AML-193 (cell line): ENCODE measurements at regions not wholly inside any gene's neighbourhood (a gene's known extent, or its start where the extent isn't known, plus 50 kb on each side); places are given as distances from the start of the nearest gene placed in this dataset.
"Not testable (repeated sequence)": the region's sequence is repeated elsewhere in the genome, so short reads cannot be mapped to it uniquely, and the experiment has no call there.

Experiments used
- DNase-seq, 2 experiments: peaks; one replicate each; lab custom pipeline; 2025; lab: John Stamatoyannopoulos, UW

- DNase-seq = not testable (repeated sequence)
Measured at GRCh38 chrX:83749736-83750135, 111.2 kb upstream of the CYLC1 start.

GRCh38 chrX:83750451-83750850 is 110.5 kb upstream of the CYLC1 start:
- DNase-seq = not testable (repeated sequence)

GRCh38 chrX:83759872-83760271 is 101.1 kb upstream of the CYLC1 start:
- DNase-seq = peak; percentile 2 to 24

- peak; percentile 5 to 18 for DNase-seq
Measured at GRCh38 chrX:83771664-83772063, 89.3 kb upstream of the CYLC1 start.
